HG03342 (cell line): ENCODE measurements at regions not wholly inside any gene's neighbourhood (a gene's known extent, or its start where the extent isn't known, plus 50 kb on each side); places are given as distances from the start of the nearest gene placed in this dataset.

Experiments
- ATAC-seq: cut with Tn5 transposase; IDR thresholded peaks from one replicate; pipeline ENCODE4 v1.9.1; 2021; ENCODE audit warnings: mild to moderate bottlenecking, moderate library complexity; ENCODE audit not compliant: unreplicated experiment

DNA sequence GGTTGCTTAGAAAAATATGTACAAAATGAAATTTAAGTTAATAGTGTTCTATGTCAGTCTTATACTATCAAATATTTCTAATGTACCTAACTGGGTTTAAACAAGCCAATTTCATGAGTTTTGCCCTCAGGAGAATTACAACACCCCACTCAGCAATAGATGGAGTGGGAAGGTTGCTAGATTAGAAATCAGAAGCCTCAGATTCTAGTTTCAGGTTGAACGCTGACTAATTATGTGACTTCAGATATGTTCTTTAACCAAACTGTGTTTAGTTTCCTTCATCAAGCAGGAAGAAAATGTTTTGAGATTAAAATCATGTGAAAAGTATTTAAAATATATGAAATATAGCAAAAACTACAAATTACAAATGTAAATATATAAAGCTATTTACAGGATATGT, 133.8 kb upstream of the KCNH7 start:
- no peak for ATAC-seq

DNA sequence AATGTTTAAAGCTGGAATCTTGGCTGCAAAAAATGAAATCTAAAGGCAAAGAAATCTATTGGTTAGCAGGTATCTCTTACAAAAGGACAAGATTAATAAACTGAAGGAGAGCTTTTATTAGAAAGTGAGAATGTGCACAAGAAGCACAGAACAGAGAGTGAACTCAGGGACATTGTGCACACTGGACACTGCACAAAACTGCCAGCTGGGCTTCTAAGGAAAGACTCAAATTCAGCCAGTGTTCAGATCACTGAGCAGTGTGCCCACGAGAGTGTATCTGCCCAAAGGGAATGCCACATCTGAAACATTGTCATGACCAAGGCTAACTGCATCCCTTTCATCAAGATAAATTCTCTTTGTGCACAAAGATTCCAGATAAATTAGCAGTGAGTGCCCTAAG, 129.7 kb upstream of the KCNH7 start:
- ATAC-seq, result no peak

DNA sequence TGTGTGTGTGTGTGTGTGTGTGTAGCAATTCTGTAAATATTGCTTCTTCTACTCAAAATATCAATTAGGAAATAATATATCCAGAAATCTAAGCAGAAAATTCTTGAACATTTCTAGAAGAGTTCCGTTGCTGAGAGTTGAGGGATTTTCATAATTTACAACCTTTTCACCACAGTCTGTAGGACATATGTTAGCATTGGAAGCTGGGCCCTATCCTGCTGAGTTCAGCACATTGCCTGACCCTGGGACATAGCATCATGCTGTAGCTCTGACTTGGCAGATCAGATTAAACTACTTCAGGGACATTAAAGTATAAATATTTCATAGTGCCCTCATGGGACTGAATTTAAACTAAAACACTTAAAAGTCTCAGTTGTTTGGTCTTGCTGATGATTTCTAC, 129.2 kb upstream of the KCNH7 start:
- no peak for ATAC-seq

DNA sequence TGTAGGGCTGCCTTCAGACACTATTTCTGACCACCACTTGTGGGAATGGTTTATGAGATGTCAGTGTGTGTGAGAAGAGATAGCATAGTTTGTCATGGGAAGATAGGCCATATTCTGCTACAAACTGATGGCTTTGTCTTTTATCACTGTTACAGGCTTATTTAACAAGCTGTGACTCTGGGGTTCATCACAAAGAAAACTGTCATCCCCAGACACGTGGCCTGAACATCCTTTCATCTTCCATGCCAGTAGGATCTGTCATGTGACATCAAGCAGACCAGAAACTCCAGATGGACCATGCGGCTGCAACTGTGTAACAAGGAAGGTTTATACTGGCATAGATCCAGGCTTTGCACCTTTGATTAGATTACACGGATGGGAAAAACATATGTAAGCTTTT, 128.6 kb upstream of the KCNH7 start:
- ATAC-seq, result no peak

DNA sequence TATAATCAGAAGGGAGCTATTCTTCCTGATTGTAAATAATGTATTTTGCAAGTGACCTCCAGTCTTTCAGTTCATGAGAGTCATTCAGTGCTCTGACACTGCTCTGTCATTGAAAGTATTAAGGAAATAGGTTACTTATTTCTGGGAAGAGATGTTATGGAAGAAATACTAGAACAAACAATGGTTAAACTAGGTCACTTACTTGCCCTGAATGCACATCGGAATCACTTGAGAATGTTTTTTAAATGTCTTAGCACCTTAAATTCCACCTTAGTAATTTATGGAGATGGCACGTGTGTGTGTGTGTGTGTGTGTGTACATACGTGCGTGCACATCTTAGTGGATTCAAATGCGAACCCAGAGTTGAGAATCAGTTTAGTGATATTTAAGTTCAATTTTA, 126.6 kb upstream of the KCNH7 start:
- ATAC-seq, result no peak

DNA sequence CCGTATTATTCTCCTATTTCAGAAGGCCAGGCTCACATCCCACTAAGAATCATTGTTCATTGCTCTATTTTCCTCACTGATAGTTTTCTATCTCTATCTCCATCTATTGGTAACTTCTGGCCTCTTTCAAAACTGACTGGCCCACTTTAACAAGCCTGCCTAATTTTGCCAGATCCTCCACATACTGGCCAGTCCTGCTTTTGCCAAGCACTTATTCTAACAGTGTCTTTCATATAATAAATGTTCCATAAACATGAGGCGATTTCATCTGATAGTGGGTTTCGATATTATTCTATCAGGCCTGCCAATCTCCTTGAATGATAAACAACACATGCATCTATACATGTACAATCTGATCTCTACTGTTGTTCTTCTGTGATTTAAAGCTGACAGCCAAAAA, 125.9 kb upstream of the KCNH7 start:
- no peak for ATAC-seq

DNA sequence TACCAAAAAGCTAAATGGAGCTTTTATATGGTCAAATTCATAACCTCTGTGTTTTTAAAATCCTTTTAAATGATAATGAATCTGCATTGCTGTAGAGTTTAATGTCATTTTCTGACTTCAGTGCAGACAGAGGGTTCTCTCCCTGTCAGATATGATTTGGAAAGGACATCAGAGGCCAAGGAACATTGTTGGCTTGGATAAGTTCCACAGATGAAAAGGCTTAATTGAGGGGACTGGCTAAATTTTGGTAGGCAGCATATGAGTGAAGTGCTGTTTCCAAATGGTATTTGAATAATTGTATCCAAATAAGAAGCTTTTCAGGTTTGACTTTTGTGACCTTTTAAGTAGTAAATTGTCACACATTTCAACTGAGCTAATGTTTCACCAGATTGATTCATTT, 124.6 kb upstream of the KCNH7 start:
- no peak for ATAC-seq

DNA sequence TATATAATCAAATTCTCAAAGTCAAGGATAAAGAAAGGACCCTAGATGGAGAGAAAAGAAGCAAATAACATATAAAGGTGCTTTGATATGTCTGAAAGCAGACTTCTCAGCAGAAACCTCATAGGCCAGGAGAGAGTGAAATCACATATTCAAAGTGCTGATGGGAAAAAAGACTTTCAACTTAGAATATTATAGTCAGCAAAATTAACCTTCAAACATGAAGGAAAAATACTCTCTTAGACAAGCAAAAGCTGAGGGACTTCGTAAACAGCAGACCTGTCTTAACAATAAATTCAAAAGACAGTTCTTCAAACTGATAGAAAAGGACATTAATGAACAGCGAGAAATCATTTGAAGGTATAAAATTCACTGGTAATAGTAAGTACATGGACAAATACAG, 107.2 kb upstream of the KCNH7 start:
- ATAC-seq, result no peak

DNA sequence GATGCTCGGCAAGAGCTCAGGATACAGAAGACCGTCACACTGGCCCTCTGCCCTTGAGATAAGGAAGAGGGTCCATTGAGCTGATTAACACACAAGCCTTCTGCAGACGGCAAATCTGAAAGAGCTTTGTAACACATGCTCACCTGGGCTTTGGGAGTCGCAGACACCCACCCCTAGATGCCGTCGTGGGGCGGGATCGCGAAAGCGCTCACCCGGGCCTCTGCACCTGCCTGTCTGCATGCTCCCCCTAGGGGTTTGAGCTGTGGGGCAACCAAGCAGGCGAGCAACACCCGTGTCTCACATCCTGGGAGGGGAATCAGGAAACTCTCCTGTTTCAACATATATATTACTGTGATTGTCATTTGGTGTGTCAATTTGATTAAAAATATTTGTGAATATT, 99.8 kb upstream of the KCNH7 start:
- ATAC-seq, result no peak

DNA sequence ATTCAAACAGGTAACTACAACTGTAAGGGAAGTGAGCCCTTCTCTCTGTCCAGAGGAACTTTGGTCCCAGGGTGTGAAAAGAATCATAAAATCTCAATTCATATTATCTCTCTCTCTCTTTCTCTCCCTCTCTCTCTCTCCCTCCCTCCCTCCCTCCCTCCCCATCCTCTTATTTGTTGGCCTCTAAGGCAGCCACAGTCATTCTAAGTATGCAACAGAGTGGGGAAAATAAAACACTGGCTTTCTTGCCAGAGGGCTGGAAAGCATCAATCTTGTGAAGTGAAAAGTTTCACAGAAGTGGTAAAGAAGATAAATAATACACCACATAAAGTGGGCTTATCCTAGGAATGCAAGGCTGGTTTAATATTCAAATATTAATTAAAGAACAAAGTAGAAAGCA, 95.6 kb upstream of the KCNH7 start:
- ATAC-seq, result no peak

DNA sequence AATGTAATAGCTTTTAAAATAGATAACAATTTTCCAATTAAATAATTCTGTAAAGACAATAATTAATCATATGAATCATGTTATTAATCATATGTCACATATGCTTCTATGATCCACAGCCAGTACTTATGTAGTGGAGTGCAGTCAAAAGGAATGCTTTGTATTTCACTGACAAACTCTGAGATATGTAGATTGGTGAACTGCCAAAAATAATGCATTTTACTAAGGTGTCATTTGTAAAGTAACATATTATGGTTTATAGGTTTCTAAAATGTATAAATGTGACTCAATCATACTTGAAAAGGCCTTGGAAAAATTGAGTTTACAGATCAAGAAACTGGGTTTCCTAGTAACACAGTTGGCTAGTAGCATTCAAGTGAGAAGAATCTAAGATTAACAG, 93.8 kb upstream of the KCNH7 start:
- ATAC-seq, result no peak

DNA sequence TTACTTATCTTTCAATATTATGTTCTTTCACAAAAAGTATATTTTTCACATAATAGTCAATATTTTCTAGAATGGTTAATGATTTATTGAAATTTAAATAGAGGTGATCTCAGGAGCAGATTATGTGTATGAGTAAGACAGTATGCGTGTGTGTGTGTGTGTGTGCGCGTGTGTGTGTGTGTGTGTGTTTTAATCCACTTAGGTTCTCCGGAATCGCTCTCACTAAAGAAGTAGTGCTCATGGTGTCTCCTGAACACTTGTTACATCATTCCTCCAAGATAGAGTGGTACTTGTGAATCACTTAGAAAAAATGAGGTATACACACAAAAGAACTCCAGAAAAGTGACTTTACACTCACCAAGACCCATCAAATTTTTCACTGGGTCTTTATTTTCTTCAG, 91.0 kb upstream of the KCNH7 start:
- no peak for ATAC-seq

DNA sequence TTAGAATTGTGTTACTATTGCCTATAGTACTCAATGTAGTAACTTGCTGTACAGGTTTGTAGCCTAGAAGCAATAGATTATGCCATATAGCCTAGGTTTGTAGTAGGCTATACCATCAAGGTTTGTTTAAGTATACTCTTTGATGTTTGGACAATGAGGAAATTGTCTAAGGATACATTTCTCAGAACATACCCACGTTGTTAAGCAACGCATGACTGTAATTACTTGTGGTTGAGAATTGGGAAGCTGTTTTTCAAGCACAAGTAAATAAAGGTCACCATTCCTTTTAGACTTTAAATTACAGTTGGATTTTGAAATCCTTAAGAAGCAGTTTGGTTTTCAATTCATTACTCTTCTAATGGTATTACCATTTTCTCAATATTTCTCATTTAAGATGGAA, 89.8 kb upstream of the KCNH7 start:
- no peak for ATAC-seq

DNA sequence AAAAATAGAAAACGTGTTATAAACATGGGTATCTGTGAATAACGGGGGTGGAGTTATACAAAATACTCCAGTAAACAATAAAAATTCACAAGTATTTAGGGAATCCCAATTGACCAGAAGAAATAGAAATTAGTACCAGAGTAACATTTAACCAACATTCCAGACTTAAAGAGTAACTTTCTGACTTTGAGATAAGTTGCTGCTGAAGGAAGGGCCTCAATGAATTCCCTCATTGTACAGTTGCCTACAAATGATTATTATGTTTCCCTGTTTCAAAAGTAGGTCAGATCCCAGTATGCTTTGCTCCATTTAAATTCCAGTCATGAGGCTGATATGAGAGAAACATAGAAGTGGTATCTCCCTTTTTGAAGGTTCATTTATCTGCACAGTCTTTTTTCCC, 88.3 kb upstream of the KCNH7 start:
- no peak for ATAC-seq

DNA sequence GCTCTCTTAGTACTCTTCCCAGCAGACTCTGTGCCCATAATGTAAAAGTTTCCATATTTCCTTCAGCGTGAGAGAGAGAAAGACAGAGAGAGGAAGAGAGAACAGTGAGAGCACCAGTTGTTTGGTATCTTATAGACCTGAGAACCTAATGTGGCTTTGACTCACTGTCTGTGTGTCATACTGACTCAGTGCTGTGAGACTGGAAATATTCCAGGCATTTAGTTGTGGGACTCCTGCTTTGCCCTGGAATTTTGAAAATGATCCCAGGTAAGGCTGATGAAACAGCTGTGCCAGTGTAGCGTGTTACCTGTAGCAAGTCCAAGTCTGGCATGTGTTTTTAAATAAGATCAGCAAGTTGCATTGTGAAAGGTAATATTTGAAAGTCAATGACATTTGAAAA, 87.9 kb upstream of the KCNH7 start:
- ATAC-seq, result no peak

DNA sequence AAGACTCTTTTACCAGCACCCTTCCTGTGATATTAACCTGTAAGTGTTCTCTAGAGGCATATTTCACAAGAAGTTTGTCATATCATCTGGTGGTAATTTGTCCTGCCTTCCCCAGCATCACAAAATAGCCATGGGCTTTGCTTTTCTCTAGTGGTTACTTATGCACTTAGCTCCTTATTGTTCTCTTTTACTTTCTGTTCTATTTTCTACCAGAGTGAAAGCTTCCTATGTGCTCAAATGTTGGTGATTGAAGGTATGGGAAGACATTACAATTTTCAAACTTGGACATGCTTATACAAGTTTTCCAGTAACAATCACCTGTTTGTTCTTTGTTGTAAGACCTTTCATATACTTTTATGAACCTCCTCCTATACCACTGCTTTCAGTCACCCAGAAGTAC, 87.0 kb upstream of the KCNH7 start:
- no peak for ATAC-seq

DNA sequence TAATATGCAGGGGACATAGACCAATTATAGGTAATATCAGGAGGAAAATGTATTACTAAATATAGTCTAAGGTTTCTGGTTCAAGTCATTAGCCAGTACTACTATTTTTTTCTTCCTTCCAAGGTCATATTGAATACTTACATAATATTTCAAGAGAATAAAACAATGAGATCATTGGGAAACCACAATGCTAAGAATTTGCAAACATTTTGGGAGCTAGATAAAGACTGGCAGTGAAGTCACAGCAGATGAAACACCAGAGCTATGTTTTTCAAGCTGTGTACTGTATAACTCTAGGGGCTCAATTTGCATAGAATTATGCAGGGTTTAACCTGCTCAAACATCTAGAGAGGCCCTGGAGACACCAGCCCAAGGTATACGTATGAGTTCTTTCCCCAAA, 80.5 kb upstream of the KCNH7 start:
- ATAC-seq, result no peak

DNA sequence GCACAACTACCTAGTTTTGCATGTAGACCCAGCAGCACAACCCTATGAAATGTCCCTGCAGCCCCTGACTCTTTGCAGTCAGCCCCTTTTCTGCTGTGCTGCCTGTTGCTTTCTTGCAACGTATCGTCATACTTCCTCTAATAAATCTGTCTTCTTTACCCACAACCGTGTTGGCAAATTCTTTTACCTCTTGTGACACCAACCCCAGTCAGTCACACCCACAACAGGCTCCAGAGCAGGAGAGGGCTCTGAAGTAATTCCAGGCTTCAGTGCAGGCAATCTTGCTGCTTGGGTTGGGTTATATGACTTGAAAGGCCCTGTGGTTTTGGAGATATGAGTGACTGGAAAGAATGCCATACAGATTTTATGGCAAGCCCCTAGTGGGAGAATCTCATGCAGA, 79.1 kb upstream of the KCNH7 start:
- no peak for ATAC-seq

DNA sequence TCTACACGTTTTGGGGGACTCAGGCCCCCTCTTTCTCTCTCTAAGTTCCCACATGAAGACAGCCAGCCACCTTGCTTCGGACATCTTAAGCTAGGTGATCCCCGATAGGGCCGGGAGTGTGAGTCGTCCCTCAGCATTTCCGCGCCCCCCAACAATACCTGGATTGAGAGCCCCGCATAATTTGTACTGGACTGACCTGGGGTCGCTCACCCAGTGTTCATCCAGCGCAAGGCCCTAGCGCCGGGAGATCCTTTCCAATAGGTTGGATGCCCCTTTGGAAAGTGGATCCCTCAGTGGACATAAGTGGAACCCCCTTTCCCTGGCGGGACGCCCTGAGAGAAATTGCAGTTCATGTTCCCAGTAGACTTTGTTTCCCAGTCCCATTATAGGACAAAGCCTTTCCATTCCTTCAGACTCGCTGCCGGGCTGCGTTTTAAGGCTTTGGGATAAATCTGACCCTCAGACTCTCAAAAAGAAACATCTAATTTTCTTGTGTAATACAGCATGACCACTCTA, 77.8 kb upstream of the KCNH7 start:
- no peak for ATAC-seq

DNA sequence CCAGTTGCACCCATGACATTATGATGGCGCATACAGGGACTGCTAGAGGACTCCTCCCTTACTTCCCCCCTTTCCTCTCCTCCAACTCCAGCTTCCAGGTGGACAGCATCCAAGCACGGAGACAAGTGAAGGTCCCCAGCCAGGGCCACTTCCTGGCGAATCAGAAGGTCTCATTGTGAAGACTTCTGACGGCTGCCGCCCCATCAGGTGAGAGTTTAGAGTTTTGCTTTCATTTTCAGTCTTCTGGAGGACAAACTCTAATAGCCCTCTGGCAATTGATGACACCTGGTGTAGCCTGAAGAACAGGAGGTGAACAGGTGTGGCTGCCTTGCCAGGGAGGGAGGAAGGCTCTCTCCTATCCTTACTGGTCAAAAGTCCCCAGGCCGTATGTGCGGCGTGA, 77.3 kb upstream of the KCNH7 start:
- ATAC-seq, result no peak

DNA sequence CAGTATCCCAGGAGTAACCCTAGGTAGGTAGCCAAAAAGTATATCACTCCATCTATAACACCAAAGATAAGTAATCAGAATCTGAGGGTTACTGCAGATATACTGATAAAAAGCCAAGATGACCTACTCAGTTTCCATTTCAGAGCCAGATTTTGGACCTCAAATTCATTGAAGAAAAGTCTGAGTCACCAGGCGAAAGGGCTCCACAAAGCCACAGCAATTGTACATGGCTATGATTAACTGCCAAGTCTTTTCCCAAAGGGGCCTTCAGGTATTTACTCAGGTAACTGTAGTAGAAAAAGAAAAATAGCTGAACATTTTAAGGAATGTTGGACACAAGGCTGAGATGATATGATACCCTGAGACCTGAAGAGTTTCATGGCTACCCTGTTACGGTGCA, 75.6 kb upstream of the KCNH7 start:
- ATAC-seq, result no peak

DNA sequence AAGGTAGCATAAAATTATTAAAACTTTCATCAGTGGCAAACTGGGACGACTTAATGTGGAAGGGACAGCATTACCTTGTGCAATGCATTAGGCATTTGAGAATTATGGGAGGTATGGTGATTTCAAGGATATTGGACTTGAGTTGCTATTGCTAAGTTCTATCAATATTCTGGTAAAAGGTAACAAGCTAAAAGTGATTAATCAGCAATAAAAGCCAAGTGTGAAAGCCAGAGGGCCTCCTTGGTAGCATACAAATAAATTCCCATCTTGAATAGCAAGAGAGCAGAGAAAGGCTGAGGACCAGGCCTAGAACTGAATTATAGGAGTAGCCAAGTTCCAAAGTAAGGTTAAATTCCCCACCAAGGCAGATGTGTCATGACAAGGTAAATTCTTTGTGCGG, 74.2 kb upstream of the KCNH7 start:
- no peak for ATAC-seq

DNA sequence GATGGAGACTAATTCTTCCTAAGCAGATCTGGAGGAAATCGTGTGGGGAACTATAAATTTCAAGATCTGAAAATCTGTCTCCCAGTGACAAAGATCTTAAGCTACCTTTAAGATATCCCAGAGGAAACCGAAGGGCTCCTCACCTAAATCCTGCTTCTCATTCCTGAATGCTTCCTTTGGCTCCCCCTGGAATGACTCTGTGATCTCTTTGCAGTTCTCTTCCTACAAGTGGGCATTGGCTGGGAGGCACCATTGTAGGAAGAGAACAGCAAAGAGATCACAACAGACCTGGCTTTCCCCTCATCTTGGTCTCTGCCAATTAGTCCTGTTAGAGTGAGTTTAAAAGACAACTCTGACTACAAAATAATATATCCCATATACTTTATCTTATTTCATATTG, 70.0 kb upstream of the KCNH7 start:
- no peak for ATAC-seq

DNA sequence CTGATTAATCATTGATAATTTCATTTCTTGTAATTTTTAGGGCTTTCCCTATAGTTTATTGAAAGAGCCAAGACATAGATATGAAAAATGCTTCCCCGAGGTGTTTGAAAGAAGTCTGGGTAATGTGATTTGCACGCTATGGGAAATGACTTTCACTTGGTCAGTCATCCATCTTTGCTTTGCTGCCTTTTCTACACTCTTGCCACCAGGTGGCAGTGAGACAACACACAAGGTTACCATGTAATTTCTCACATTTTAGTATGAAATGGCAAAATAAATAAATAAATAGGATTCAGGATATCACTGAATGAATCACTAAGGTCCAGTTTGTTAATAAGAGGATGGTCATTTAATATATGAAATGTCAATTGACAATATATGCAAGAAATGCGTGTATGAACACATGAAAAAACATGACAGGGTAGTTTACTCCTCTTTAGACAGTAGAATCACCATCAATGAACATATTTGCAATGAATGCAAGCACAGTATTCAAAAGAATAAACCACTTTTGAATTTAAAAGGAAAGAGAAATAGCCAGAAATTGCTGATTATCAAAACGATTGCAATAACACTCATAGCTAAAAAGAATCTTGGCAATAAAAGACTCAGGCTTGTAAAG, 52.2 kb upstream of the KCNH7 start:
- ATAC-seq, result peak; percentile 94
